ENCODE measurements at regions not wholly inside any gene's neighbourhood (a gene's known extent, or its start where the extent isn't known, plus 50 kb on each side); places are given as distances from the start of the nearest gene placed in this dataset.
"Not testable (repeated sequence)": the region's sequence is repeated elsewhere in the genome, so short reads cannot be mapped to it uniquely, and the experiment has no call there.

DNA sequence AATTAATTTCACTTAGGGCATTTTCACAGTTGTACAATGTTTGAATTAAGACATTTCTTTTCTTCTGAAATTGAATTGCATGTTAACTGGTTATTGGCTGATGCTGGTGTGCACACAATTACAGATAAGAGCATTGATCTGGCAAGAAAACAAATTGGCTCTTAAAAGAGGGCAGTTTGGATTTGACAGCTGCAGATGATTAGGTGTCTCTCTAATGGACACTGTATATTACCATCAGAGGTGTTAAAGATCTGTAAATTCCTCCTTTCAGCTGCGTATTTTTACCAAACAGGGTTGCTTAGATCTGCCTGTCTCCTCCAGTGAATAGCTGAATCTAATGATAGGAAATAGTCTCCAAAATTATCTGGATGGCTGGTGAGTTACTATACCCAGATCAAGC is 198.5 kb downstream of the BLID start:
- Histone ChIP-seq H3K9ac (ENCODE audit: low read length) (no peak overlapping the region), H3K9me3 (ENCODE audit: control insufficient read depth, low read length) (no peaks in the 10 kb centered on the region), H3K36me3 (ENCODE audit: control insufficient read depth, insufficient read depth, low read length) (no peaks in the 10 kb centered on the region), H3K27me3 (ENCODE audit: control insufficient read depth, insufficient read depth, low read length) (no peaks in the 10 kb centered on the region), H3K4me1 (ENCODE audit: control insufficient read depth, insufficient read depth, low read length) (no peaks in the 10 kb centered on the region), H3K4me3 (ENCODE audit: low read length) (no peak overlapping the region)

GRCh38 chr11:121914508-121915059 is 201.4 kb downstream of the BLID start:
- no peak overlapping the region for H3K9ac ChIP-seq (ENCODE audit: low read length)

DNA sequence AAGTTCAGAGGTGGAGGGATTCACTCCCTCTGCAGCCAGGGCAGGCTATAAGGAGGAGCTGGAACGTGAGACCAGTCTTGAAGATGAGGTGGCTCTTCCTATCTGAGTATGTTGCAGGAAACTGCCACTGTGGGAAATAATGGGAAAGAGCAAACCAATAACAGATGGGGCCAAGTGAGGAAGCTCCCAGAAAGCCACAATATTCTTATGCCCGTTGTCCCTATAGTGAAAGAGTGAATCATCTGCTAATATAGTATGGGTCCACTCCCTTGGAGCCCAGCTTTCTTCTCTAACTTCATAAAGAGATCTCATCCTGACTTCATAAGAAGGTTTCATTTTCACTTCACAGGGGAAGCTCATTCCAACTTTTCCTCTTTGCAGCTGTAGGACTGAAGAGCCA is 206.4 kb downstream of the BLID start:
- no peaks in the 10 kb centered on the region for H3K36me3 ChIP-seq (ENCODE audit: control insufficient read depth, insufficient read depth, low read length)
- H3K27me3 ChIP-seq (ENCODE audit: control insufficient read depth, insufficient read depth, low read length) = no peaks in the 10 kb centered on the region
- H3K4me3 ChIP-seq (ENCODE audit: low read length) = no peak overlapping the region
- no peak overlapping the region for H3K9ac ChIP-seq (ENCODE audit: low read length)
- H3K9me3 ChIP-seq (ENCODE audit: control insufficient read depth, low read length) = no peaks in the 10 kb centered on the region
- no peaks in the 10 kb centered on the region for H3K4me1 ChIP-seq (ENCODE audit: control insufficient read depth, insufficient read depth, low read length)

More at GRCh38 chr11:121914508-121915059, 201.4 kb downstream of the BLID start:
- H3K4me3 ChIP-seq (ENCODE audit: low read length) = no peak overlapping the region
- no peaks in the 10 kb centered on the region for H3K4me1 ChIP-seq (ENCODE audit: control insufficient read depth, insufficient read depth, low read length)
- no peaks in the 10 kb centered on the region for H3K27me3 ChIP-seq (ENCODE audit: control insufficient read depth, insufficient read depth, low read length)
- no peaks in the 10 kb centered on the region for H3K36me3 ChIP-seq (ENCODE audit: control insufficient read depth, insufficient read depth, low read length)
- H3K9me3 ChIP-seq (ENCODE audit: control insufficient read depth, low read length) = no peaks in the 10 kb centered on the region

DNA sequence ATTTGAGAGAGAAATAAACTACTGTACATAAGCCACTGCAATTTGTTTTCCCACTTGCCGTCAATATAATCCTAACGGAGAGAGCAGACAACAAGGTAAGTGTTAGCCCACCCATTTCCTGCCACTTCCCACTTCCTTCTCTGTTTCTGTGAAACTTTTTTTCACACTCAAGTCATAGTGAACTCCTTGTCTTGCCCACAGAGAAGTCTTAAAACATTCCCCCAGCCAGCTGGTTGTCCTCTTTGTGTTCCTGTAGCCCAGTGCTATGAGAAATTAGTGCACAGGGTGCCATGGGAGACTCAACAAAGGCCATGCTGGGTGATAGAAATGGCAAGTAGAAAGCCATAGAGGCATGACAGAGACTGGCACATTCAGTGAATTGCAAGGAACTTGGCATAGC is 208.6 kb downstream of the BLID start:
- H3K4me1 ChIP-seq (ENCODE audit: control insufficient read depth, insufficient read depth, low read length) = no peaks in the 10 kb centered on the region

DNA sequence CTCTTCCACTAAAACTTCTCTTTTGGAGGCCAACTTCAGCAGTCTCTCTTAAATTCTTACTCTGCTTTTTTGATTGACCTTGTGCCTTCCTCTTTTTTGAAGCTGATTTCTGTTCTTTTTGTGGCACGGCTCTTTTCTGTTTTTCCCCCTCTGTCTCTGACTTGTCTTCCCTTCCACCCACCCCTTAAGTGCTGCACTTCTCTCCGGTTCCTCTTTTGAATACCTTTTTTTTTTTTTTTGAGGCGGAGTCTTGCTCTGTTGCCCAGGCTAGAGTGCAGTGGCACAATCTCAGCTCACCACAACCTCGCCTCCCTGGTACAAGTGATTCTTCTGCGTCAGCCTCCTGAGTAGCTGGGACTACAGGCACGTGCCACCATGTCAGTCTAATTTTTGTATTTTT is 211.9 kb downstream of the BLID start:
- Histone ChIP-seq H3K27me3 (ENCODE audit: control insufficient read depth, insufficient read depth, low read length) (no peaks in the 10 kb centered on the region), H3K9ac (ENCODE audit: low read length) (no peak overlapping the region), H3K4me3 (ENCODE audit: low read length) (no peak overlapping the region), H3K9me3 (ENCODE audit: control insufficient read depth, low read length) (no peaks in the 10 kb centered on the region), H3K36me3 (ENCODE audit: control insufficient read depth, insufficient read depth, low read length) (no peaks in the 10 kb centered on the region), H3K4me1 (ENCODE audit: control insufficient read depth, insufficient read depth, low read length) (no peaks in the 10 kb centered on the region)

More for the DNA sequence above, 208.6 kb downstream of the BLID start:
- Histone ChIP-seq H3K27me3 (ENCODE audit: control insufficient read depth, insufficient read depth, low read length) (no peaks in the 10 kb centered on the region), H3K36me3 (ENCODE audit: control insufficient read depth, insufficient read depth, low read length) (no peaks in the 10 kb centered on the region), H3K9ac (ENCODE audit: low read length) (no peak overlapping the region), H3K4me3 (ENCODE audit: low read length) (no peak overlapping the region), H3K9me3 (ENCODE audit: control insufficient read depth, low read length) (no peaks in the 10 kb centered on the region)

- H3K4me3 ChIP-seq (ENCODE audit: low read length) = no peak overlapping the region
- no peaks in the 10 kb centered on the region for H3K36me3 ChIP-seq (ENCODE audit: control insufficient read depth, insufficient read depth, low read length)
- H3K4me1 ChIP-seq (ENCODE audit: control insufficient read depth, insufficient read depth, low read length) = no peaks in the 10 kb centered on the region
- H3K9me3 ChIP-seq (ENCODE audit: control insufficient read depth, low read length) = no peaks in the 10 kb centered on the region
- no peaks in the 10 kb centered on the region for H3K27me3 ChIP-seq (ENCODE audit: control insufficient read depth, insufficient read depth, low read length)
- H3K9ac ChIP-seq (ENCODE audit: low read length) = no peak overlapping the region
Measured at GRCh38 chr11:121901886-121902285, 214.1 kb downstream of the BLID start.

DNA sequence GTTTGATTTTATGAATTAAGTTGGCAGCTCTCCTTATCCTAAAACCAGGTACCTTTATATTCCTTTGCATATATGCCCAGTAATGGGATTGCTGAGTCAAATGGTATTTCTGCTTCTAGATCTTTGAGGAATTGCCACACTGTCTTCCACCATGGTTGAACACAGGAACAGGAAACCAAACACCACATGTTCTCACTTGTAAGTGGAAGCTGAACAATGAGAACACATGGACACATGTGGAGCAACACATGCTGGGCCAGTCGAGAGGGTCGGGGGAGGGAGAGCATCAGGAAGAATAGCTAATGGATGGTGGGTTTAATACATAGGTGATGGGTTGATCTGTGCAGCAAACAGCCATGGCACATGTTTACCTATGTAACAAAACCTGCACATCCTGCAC is 214.6 kb downstream of the BLID start:
- H3K9me3 ChIP-seq (ENCODE audit: control insufficient read depth, low read length); H3K4me1 ChIP-seq (ENCODE audit: control insufficient read depth, insufficient read depth, low read length); H3K4me3 ChIP-seq (ENCODE audit: low read length); H3K27me3 ChIP-seq (ENCODE audit: control insufficient read depth, insufficient read depth, low read length); H3K36me3 ChIP-seq (ENCODE audit: control insufficient read depth, insufficient read depth, low read length); H3K9ac ChIP-seq (ENCODE audit: low read length): not testable (repeated sequence)

DNA sequence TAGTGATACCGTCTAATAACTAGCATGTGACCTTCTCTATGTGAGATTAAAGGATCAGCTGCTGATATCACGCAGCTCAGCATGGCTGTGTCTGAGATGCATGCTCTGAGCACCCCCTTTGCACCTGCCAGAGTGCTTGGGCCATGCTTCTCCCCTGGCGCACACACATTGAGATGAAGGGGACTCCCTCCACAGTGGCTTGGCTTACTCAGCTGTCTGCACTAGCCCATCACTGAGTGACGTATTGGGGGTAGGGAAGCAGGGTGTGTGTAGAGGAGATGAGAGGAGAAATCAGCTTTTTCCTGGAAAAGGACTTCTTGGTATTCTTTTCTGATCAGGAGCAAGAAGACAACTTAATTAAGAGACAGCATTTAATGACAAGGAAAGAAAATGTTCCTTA is 216.5 kb downstream of the BLID start:
- Histone ChIP-seq H3K4me3 (ENCODE audit: low read length) (no peak overlapping the region), H3K27me3 (ENCODE audit: control insufficient read depth, insufficient read depth, low read length) (no peaks in the 10 kb centered on the region), H3K4me1 (ENCODE audit: control insufficient read depth, insufficient read depth, low read length) (no peaks in the 10 kb centered on the region), H3K9me3 (ENCODE audit: control insufficient read depth, low read length) (no peaks in the 10 kb centered on the region), H3K36me3 (ENCODE audit: control insufficient read depth, insufficient read depth, low read length) (no peaks in the 10 kb centered on the region), H3K9ac (ENCODE audit: low read length) (no peak overlapping the region)

DNA sequence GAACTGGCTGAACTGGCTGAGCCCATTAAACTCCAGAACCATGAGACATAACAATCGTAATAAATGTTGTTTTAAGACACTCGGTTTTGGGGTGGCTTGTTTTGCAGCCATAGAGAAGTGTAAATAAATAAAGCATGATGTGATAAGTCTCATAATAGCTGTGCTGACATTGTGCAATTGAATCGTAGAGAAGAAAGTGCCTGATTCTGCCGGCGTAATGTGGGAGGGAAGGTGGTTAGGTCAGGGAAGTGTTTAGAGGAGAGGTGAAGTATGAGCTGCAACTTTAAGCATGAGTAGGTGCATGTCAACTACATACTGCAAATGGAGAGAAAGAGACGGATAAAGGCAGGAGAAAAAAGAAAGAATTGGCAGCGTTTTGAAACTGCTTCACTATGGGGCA is 217.1 kb downstream of the BLID start:
- Histone ChIP-seq H3K4me3 (ENCODE audit: low read length) (no peak overlapping the region), H3K36me3 (ENCODE audit: control insufficient read depth, insufficient read depth, low read length) (no peaks in the 10 kb centered on the region), H3K9me3 (ENCODE audit: control insufficient read depth, low read length) (no peaks in the 10 kb centered on the region), H3K9ac (ENCODE audit: low read length) (no peak overlapping the region), H3K27me3 (ENCODE audit: control insufficient read depth, insufficient read depth, low read length) (no peaks in the 10 kb centered on the region), H3K4me1 (ENCODE audit: control insufficient read depth, insufficient read depth, low read length) (no peaks in the 10 kb centered on the region)

DNA sequence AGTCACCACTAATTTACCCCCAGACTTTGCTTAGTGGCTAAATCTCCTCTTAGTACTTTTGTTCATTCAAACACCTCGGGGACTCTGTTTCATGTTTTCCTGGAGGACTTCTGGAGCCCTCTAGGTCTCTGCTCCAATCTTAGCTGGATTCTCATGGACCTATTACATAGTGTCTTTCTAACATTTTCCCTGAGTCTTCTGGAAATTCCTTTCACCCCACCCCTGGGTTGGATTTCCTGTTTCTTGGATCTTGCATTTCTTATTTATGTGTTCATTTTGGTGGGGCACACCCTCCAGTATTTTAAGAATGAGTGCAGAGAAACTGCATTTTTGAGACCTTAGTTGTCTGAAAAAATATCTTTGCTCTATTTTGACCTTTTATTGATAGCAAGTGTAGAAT is 220.1 kb downstream of the BLID start:
- no peaks in the 10 kb centered on the region for H3K27me3 ChIP-seq (ENCODE audit: control insufficient read depth, insufficient read depth, low read length)
- no peak overlapping the region for H3K4me3 ChIP-seq (ENCODE audit: low read length)
- H3K4me1 ChIP-seq (ENCODE audit: control insufficient read depth, insufficient read depth, low read length) = no peaks in the 10 kb centered on the region
- H3K9ac ChIP-seq (ENCODE audit: low read length) = no peak overlapping the region
- no peaks in the 10 kb centered on the region for H3K9me3 ChIP-seq (ENCODE audit: control insufficient read depth, low read length)
- H3K36me3 ChIP-seq (ENCODE audit: control insufficient read depth, insufficient read depth, low read length) = no peaks in the 10 kb centered on the region

DNA sequence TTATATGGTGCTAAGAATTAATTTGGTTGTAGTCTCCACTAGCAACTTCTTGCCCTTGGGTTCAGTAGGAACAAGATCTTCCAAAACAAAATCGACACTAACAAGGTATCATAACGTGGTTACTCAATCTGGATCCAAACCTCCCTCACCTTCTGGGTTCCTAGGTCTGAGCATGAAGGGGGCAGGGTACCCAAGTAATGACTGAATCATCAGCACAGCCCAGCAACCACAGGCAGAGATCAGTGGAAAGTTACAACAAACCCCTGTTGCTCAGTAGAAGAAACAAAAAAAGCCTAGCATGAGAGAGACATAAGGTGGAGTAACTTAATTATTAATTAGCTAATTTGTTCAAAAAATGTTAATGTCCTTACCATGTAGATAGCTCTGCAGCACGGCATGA is 221.4 kb downstream of the BLID start:
- H3K9me3 ChIP-seq (ENCODE audit: control insufficient read depth, low read length) = no peaks in the 10 kb centered on the region
- no peaks in the 10 kb centered on the region for H3K4me1 ChIP-seq (ENCODE audit: control insufficient read depth, insufficient read depth, low read length)
- H3K4me3 ChIP-seq (ENCODE audit: low read length) = no peak overlapping the region
- no peak overlapping the region for H3K9ac ChIP-seq (ENCODE audit: low read length)
- no peaks in the 10 kb centered on the region for H3K36me3 ChIP-seq (ENCODE audit: control insufficient read depth, insufficient read depth, low read length)
- H3K27me3 ChIP-seq (ENCODE audit: control insufficient read depth, insufficient read depth, low read length) = no peaks in the 10 kb centered on the region

DNA sequence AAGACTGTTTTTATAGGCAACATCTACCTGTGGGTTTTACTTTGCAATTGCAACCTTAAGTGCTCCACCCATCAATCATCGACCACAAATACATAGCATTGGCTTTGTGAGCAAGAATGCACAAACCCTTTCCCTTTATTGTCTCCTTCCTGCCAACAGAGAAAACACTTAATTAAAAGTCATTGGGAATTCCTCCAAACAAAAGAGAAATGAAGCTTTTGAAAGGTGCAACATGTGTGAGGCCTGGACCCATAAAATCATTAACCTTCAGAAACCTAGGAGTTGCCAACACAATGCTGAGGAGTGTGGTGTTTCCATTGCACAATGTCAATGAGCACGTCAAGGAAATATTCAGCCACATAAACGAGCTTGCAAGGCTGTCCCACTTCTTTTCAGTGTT is 223.2 kb downstream of the BLID start:
- no peaks in the 10 kb centered on the region for H3K36me3 ChIP-seq (ENCODE audit: control insufficient read depth, insufficient read depth, low read length)
- H3K4me1 ChIP-seq (ENCODE audit: control insufficient read depth, insufficient read depth, low read length) = no peaks in the 10 kb centered on the region

GRCh38 chr11:121892131-121892681 is 223.8 kb downstream of the BLID start:
- H3K9me3 ChIP-seq (ENCODE audit: control insufficient read depth, low read length) = no peaks in the 10 kb centered on the region
- H3K36me3 ChIP-seq (ENCODE audit: control insufficient read depth, insufficient read depth, low read length) = no peaks in the 10 kb centered on the region
- H3K9ac ChIP-seq (ENCODE audit: low read length) = no peak overlapping the region
- H3K27me3 ChIP-seq (ENCODE audit: control insufficient read depth, insufficient read depth, low read length) = no peaks in the 10 kb centered on the region
- no peaks in the 10 kb centered on the region for H3K4me1 ChIP-seq (ENCODE audit: control insufficient read depth, insufficient read depth, low read length)
- no peak overlapping the region for H3K4me3 ChIP-seq (ENCODE audit: low read length)

More for the DNA sequence above, 223.2 kb downstream of the BLID start:
- no peak overlapping the region for H3K4me3 ChIP-seq (ENCODE audit: low read length)
- H3K9me3 ChIP-seq (ENCODE audit: control insufficient read depth, low read length) = no peaks in the 10 kb centered on the region
- H3K27me3 ChIP-seq (ENCODE audit: control insufficient read depth, insufficient read depth, low read length) = no peaks in the 10 kb centered on the region
- no peak overlapping the region for H3K9ac ChIP-seq (ENCODE audit: low read length)

All from mucosa of stomach (tissue), 1 donor.